Activated CD4-positive, alpha-beta T cell treated with anti-CD3 and anti-CD28 coated beads, Interleukin-2, amount 10 ng/mL, durations not matched to agents 7 days and 5 days (primary cell): ENCODE measurements at regions not wholly inside any gene's neighbourhood (a gene's known extent, or its start where the extent isn't known, plus 50 kb on each side); places are given as distances from the start of the nearest gene placed in this dataset.

ENCODE experiments used
- CTCF ChIA-PET: fragments of 350-600 bp; sonication (Branson Sonifier 250); formaldehyde crosslinking; loops from one replicate; lab custom pipeline; 2021; ENCODE audit warnings: antibody characterized with exemption; lab: Charles Lee
- POLR2A ChIA-PET: fragments of 350-600 bp; sonication (Branson Sonifier 250); formaldehyde crosslinking; loops from one replicate; lab custom pipeline; 2021; ENCODE audit warnings: antibody characterized with exemption; lab: Charles Lee
- DNase-seq: peaks from one replicate; pipeline ENCODE4 v3.0.0-alpha.2; 2020
- H3K27ac Mint-ChIP-seq: one replicate; pipeline ENCODE4 v1.8.0; 2021; ENCODE audit warnings: mild to moderate bottlenecking, moderate library complexity, mixed read lengths
- H3K27me3 Mint-ChIP-seq: one replicate; pipeline ENCODE4 v1.8.0; 2021; ENCODE audit warnings: mixed read lengths
- H3K36me3 Mint-ChIP-seq: one replicate; pipeline ENCODE4 v1.8.0; 2021; ENCODE audit warnings: low read depth, mixed read lengths
- H3K4me1 Mint-ChIP-seq: one replicate; pipeline ENCODE4 v1.8.0; 2021; ENCODE audit warnings: mixed read lengths
- H3K4me3 Mint-ChIP-seq: one replicate; pipeline ENCODE4 v1.8.0; 2021; ENCODE audit warnings: mild to moderate bottlenecking, moderate library complexity, mixed read lengths
- H3K9me3 Mint-ChIP-seq: one replicate; pipeline ENCODE4 v1.8.0; 2021; ENCODE audit warnings: mixed read lengths

- DNase-seq = no peak
- H3K4me3 Mint-ChIP-seq = no peak overlapping the region
- H3K27ac Mint-ChIP-seq = no peak overlapping the region
- H3K9me3 Mint-ChIP-seq = no peaks in the 10 kb centered on the region
- H3K27me3 Mint-ChIP-seq = no peaks in the 10 kb centered on the region
- no peaks in the 10 kb centered on the region for H3K36me3 Mint-ChIP-seq
- CTCF ChIA-PET = no interaction called here
- POLR2A ChIA-PET = no interaction called here
- H3K4me1 Mint-ChIP-seq = no peaks in the 10 kb centered on the region
Observed at GRCh38 chr5:97891971-97892370, 708.9 kb upstream of the RIOK2 start.

- no peaks in the 10 kb centered on the region for H3K36me3 Mint-ChIP-seq
Observed at GRCh38 chr5:97903742-97904141, 720.7 kb upstream of the RIOK2 start.

GRCh38 chr5:97906135-97906534 is 723.1 kb upstream of the RIOK2 start:
- Mint-ChIP-seq H3K4me1 (no peaks in the 10 kb centered on the region), H3K4me3 (no peak overlapping the region), H3K27me3 (no peaks in the 10 kb centered on the region), H3K36me3 (no peaks in the 10 kb centered on the region), H3K9me3 (peaks cover 5% of the 10 kb centered on the region), H3K27ac (no peak overlapping the region)
- ChIA-PET CTCF (no interaction called here), POLR2A (no interaction called here)
- no peak for DNase-seq

More at GRCh38 chr5:97903742-97904141, 720.7 kb upstream of the RIOK2 start:
- H3K4me3 Mint-ChIP-seq = no peak overlapping the region
- no peak for DNase-seq
- ChIA-PET POLR2A (no interaction called here), CTCF (no interaction called here)
- H3K27ac Mint-ChIP-seq = no peak overlapping the region
- peaks cover 5% of the 10 kb centered on the region for H3K9me3 Mint-ChIP-seq
- no peaks in the 10 kb centered on the region for H3K27me3 Mint-ChIP-seq
- no peaks in the 10 kb centered on the region for H3K4me1 Mint-ChIP-seq

GRCh38 chr5:97907646-97908400 is 724.8 kb upstream of the RIOK2 start:
- Mint-ChIP-seq H3K27me3 (no peaks in the 10 kb centered on the region), H3K36me3 (no peaks in the 10 kb centered on the region), H3K4me1 (no peaks in the 10 kb centered on the region), H3K9me3 (peaks cover 5% of the 10 kb centered on the region), H3K27ac (no peak overlapping the region), H3K4me3 (no peak overlapping the region)
- CTCF ChIA-PET = no interaction called here
- DNase-seq = no peak
- POLR2A ChIA-PET = no interaction called here

GRCh38 chr5:97909541-97909940 is 726.5 kb upstream of the RIOK2 start:
- no peak for DNase-seq
- H3K4me1 Mint-ChIP-seq = no peaks in the 10 kb centered on the region
- no peaks in the 10 kb centered on the region for H3K36me3 Mint-ChIP-seq
- no peaks in the 10 kb centered on the region for H3K9me3 Mint-ChIP-seq
- no peaks in the 10 kb centered on the region for H3K27me3 Mint-ChIP-seq
- no peak overlapping the region for H3K4me3 Mint-ChIP-seq
- no peak overlapping the region for H3K27ac Mint-ChIP-seq
- CTCF ChIA-PET = no interaction called here
- POLR2A ChIA-PET = no interaction called here

- Mint-ChIP-seq H3K4me1 (no peaks in the 10 kb centered on the region), H3K36me3 (no peaks in the 10 kb centered on the region), H3K9me3 (no peaks in the 10 kb centered on the region), H3K4me3 (no peak overlapping the region), H3K27me3 (no peaks in the 10 kb centered on the region), H3K27ac (no peak overlapping the region)
- no peak for DNase-seq
- CTCF ChIA-PET = no interaction called here
- POLR2A ChIA-PET = no interaction called here
Observed at GRCh38 chr5:97914483-97914882, 731.4 kb upstream of the RIOK2 start.

- no peaks in the 10 kb centered on the region for H3K4me1 Mint-ChIP-seq
- no peaks in the 10 kb centered on the region for H3K9me3 Mint-ChIP-seq
- H3K27me3 Mint-ChIP-seq = no peaks in the 10 kb centered on the region
- no peaks in the 10 kb centered on the region for H3K36me3 Mint-ChIP-seq
- H3K4me3 Mint-ChIP-seq = no peak overlapping the region
- ChIA-PET CTCF (no interaction called here), POLR2A (no interaction called here)
- no peak for DNase-seq
- no peak overlapping the region for H3K27ac Mint-ChIP-seq
Observed at GRCh38 chr5:97915106-97915505, 732.1 kb upstream of the RIOK2 start.

- H3K4me1 Mint-ChIP-seq = no peaks in the 10 kb centered on the region
- POLR2A ChIA-PET = no interaction called here
Observed at GRCh38 chr5:97918057-97918456, 735.0 kb upstream of the RIOK2 start.

GRCh38 chr5:97918620-97919019 is 735.6 kb upstream of the RIOK2 start:
- no peak overlapping the region for H3K4me3 Mint-ChIP-seq
- CTCF ChIA-PET = no interaction called here
- no peaks in the 10 kb centered on the region for H3K36me3 Mint-ChIP-seq
- H3K9me3 Mint-ChIP-seq = no peaks in the 10 kb centered on the region
- no peak overlapping the region for H3K27ac Mint-ChIP-seq
- POLR2A ChIA-PET = no interaction called here
- no peaks in the 10 kb centered on the region for H3K4me1 Mint-ChIP-seq
- H3K27me3 Mint-ChIP-seq = no peaks in the 10 kb centered on the region
- DNase-seq = no peak

More at GRCh38 chr5:97918057-97918456, 735.0 kb upstream of the RIOK2 start:
- Mint-ChIP-seq H3K4me3 (no peak overlapping the region), H3K27ac (no peak overlapping the region), H3K36me3 (no peaks in the 10 kb centered on the region), H3K27me3 (no peaks in the 10 kb centered on the region), H3K9me3 (no peaks in the 10 kb centered on the region)
- DNase-seq = no peak
- CTCF ChIA-PET = no interaction called here

GRCh38 chr5:97919719-97920118 is 736.7 kb upstream of the RIOK2 start:
- Mint-ChIP-seq H3K9me3 (no peaks in the 10 kb centered on the region), H3K27ac (no peak overlapping the region)

GRCh38 chr5:97922776-97923175 is 739.7 kb upstream of the RIOK2 start:
- H3K36me3 Mint-ChIP-seq = no peaks in the 10 kb centered on the region
- no peak for DNase-seq
- ChIA-PET POLR2A (no interaction called here), CTCF (no interaction called here)
- no peak overlapping the region for H3K27ac Mint-ChIP-seq
- no peaks in the 10 kb centered on the region for H3K4me1 Mint-ChIP-seq
- H3K27me3 Mint-ChIP-seq = no peaks in the 10 kb centered on the region
- no peak overlapping the region for H3K4me3 Mint-ChIP-seq
- H3K9me3 Mint-ChIP-seq = no peaks in the 10 kb centered on the region

More at GRCh38 chr5:97919719-97920118, 736.7 kb upstream of the RIOK2 start:
- Mint-ChIP-seq H3K27me3 (no peaks in the 10 kb centered on the region), H3K36me3 (no peaks in the 10 kb centered on the region), H3K4me3 (no peak overlapping the region), H3K4me1 (no peaks in the 10 kb centered on the region)
- CTCF ChIA-PET = interaction anchor here (1.0 kb wide), 1 partner anchor 13 kb away, joined by 3 read pairs; no protein-coding TSS in a partner anchor
- POLR2A ChIA-PET = no interaction called here
- no peak for DNase-seq

GRCh38 chr5:97923496-97923895 is 740.4 kb upstream of the RIOK2 start:
- POLR2A ChIA-PET = no interaction called here
- DNase-seq = no peak
- Mint-ChIP-seq H3K4me3 (no peak overlapping the region), H3K36me3 (no peaks in the 10 kb centered on the region), H3K27me3 (no peaks in the 10 kb centered on the region), H3K4me1 (no peaks in the 10 kb centered on the region), H3K9me3 (no peaks in the 10 kb centered on the region), H3K27ac (no peak overlapping the region)
- CTCF ChIA-PET = no interaction called here

GRCh38 chr5:97923997-97924396 is 741.0 kb upstream of the RIOK2 start:
- Mint-ChIP-seq H3K9me3 (no peaks in the 10 kb centered on the region), H3K27me3 (no peaks in the 10 kb centered on the region), H3K4me1 (no peaks in the 10 kb centered on the region), H3K36me3 (no peaks in the 10 kb centered on the region), H3K27ac (no peak overlapping the region), H3K4me3 (no peak overlapping the region)
- POLR2A ChIA-PET = no interaction called here
- no peak for DNase-seq
- CTCF ChIA-PET = no interaction called here

- Mint-ChIP-seq H3K9me3 (no peaks in the 10 kb centered on the region), H3K4me3 (no peak overlapping the region), H3K36me3 (no peaks in the 10 kb centered on the region), H3K4me1 (no peaks in the 10 kb centered on the region), H3K27me3 (no peaks in the 10 kb centered on the region), H3K27ac (no peak overlapping the region)
- DNase-seq = no peak
- POLR2A ChIA-PET = no interaction called here
- CTCF ChIA-PET = no interaction called here
Observed at GRCh38 chr5:97929383-97929782, 746.3 kb upstream of the RIOK2 start.
